ENCODE measurements at regions not wholly inside any gene's neighbourhood (a gene's known extent, or its start where the extent isn't known, plus 50 kb on each side); places are given as distances from the start of the nearest gene placed in this dataset.

GRCh38 chr2:22554453-22554852, 830.5 kb upstream of the KLHL29 start:
- Histone ChIP-seq H3K4me2 (ENCODE audit: low read length) (no peak overlapping the region), H3K9me3 (ENCODE audit: insufficient read depth, low read length) (no peaks in the 10 kb centered on the region)

DNA sequence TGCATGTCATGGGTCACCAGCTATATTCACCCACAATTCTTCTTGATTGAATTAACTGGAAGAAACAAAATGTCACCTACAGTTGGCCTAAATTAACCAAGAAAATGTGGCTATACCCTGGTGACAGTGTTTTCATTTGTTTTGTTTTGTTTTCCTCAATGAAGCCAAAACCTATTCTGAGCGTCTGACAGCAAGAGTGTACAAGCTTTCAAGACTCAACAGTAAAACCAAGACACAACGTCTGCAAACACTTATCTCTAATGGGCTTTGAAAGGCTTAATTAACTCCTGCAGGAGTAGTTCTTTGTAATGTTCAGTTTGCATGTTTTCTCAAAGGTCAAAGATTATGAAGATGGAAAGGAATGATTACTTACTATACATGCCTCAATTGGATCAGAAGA, 827.6 kb upstream of the KLHL29 start:
- no peaks in the 10 kb centered on the region for H4K20me1 ChIP-seq (ENCODE audit: insufficient read depth, low read length)

More at GRCh38 chr2:22554453-22554852, 830.5 kb upstream of the KLHL29 start:
- Histone ChIP-seq H3K79me2 (ENCODE audit: low read length) (no peaks in the 10 kb centered on the region), H4K20me1 (ENCODE audit: insufficient read depth, low read length) (no peaks in the 10 kb centered on the region), H3K4me3 (ENCODE audit: low read length) (no peak overlapping the region), H3K4me1 (ENCODE audit: low read length) (no peaks in the 10 kb centered on the region), H3K9ac (ENCODE audit: low read length) (no peak overlapping the region), H3K27me3 (ENCODE audit: low read depth, low read length) (no peaks in the 10 kb centered on the region), H3K27ac (ENCODE audit: low read length) (no peak overlapping the region), H3K36me3 (replicated peaks; ENCODE audit: low read depth, low read length) (no peaks in the 10 kb centered on the region), H2AFZ (ENCODE audit: low read depth, low read length) (no peak overlapping the region)
- TF ChIP-seq, protein P1, sequence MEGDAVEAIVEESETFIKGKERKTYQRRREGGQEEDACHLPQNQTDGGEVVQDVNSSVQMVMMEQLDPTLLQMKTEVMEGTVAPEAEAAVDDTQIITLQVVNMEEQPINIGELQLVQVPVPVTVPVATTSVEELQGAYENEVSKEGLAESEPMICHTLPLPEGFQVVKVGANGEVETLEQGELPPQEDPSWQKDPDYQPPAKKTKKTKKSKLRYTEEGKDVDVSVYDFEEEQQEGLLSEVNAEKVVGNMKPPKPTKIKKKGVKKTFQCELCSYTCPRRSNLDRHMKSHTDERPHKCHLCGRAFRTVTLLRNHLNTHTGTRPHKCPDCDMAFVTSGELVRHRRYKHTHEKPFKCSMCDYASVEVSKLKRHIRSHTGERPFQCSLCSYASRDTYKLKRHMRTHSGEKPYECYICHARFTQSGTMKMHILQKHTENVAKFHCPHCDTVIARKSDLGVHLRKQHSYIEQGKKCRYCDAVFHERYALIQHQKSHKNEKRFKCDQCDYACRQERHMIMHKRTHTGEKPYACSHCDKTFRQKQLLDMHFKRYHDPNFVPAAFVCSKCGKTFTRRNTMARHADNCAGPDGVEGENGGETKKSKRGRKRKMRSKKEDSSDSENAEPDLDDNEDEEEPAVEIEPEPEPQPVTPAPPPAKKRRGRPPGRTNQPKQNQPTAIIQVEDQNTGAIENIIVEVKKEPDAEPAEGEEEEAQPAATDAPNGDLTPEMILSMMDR (IDR thresholded peaks at IDR 0.05; ENCODE audit: low read depth, low read length): no peak
- no peak for TF ChIP-seq EZH2phosphoT487 (IDR thresholded peaks at IDR 0.05; ENCODE audit: low read depth)

GRCh38 chr2:22560021-22560420, 825.0 kb upstream of the KLHL29 start:
- H3K27me3 ChIP-seq (ENCODE audit: low read depth, low read length): no peaks in the 10 kb centered on the region
- no peaks in the 10 kb centered on the region for H3K4me1 ChIP-seq (ENCODE audit: low read length)
- no peak overlapping the region for H2AFZ ChIP-seq (ENCODE audit: low read depth, low read length)
- H3K36me3 ChIP-seq (replicated peaks; ENCODE audit: low read depth, low read length): no peaks in the 10 kb centered on the region
- H3K27ac ChIP-seq (ENCODE audit: low read length): no peak overlapping the region
- TF ChIP-seq, protein P1 (IDR thresholded peaks at IDR 0.05; ENCODE audit: low read depth, low read length): no peak
- TF ChIP-seq EZH2phosphoT487 (IDR thresholded peaks at IDR 0.05; ENCODE audit: low read depth): no peak
- H3K9me3 ChIP-seq (ENCODE audit: insufficient read depth, low read length): no peaks in the 10 kb centered on the region
- H3K79me2 ChIP-seq (ENCODE audit: low read length): no peaks in the 10 kb centered on the region
- H3K4me3 ChIP-seq (ENCODE audit: low read length): no peak overlapping the region
- no peaks in the 10 kb centered on the region for H4K20me1 ChIP-seq (ENCODE audit: insufficient read depth, low read length)
- H3K9ac ChIP-seq (ENCODE audit: low read length): no peak overlapping the region
- no peak overlapping the region for H3K4me2 ChIP-seq (ENCODE audit: low read length)

More for the DNA sequence above, 827.6 kb upstream of the KLHL29 start:
- TF ChIP-seq, protein P1 (IDR thresholded peaks at IDR 0.05; ENCODE audit: low read depth, low read length): no peak
- TF ChIP-seq EZH2phosphoT487 (IDR thresholded peaks at IDR 0.05; ENCODE audit: low read depth): no peak
- Histone ChIP-seq H3K4me1 (ENCODE audit: low read length) (no peaks in the 10 kb centered on the region), H3K9ac (ENCODE audit: low read length) (no peak overlapping the region), H3K27ac (ENCODE audit: low read length) (no peak overlapping the region), H3K4me2 (ENCODE audit: low read length) (no peak overlapping the region), H2AFZ (ENCODE audit: low read depth, low read length) (no peak overlapping the region), H3K9me3 (ENCODE audit: insufficient read depth, low read length) (no peaks in the 10 kb centered on the region), H3K79me2 (ENCODE audit: low read length) (no peaks in the 10 kb centered on the region), H3K36me3 (replicated peaks; ENCODE audit: low read depth, low read length) (no peaks in the 10 kb centered on the region), H3K4me3 (ENCODE audit: low read length) (no peak overlapping the region), H3K27me3 (ENCODE audit: low read depth, low read length) (no peaks in the 10 kb centered on the region)

- TF ChIP-seq, protein P1 (IDR thresholded peaks at IDR 0.05; ENCODE audit: low read depth, low read length): no peak
- no peak for TF ChIP-seq EZH2phosphoT487 (IDR thresholded peaks at IDR 0.05; ENCODE audit: low read depth)
- H4K20me1 ChIP-seq (ENCODE audit: insufficient read depth, low read length): no peaks in the 10 kb centered on the region
- no peak overlapping the region for H3K4me2 ChIP-seq (ENCODE audit: low read length)
- no peaks in the 10 kb centered on the region for H3K79me2 ChIP-seq (ENCODE audit: low read length)
- no peaks in the 10 kb centered on the region for H3K4me1 ChIP-seq (ENCODE audit: low read length)
- no peak overlapping the region for H3K4me3 ChIP-seq (ENCODE audit: low read length)
- peaks cover 2% of the 10 kb centered on the region; the same call in 1 of the 2 replicates for H3K9me3 ChIP-seq (ENCODE audit: insufficient read depth, low read length)
- H3K36me3 ChIP-seq (replicated peaks; ENCODE audit: low read depth, low read length): no peaks in the 10 kb centered on the region
- no peak overlapping the region for H3K9ac ChIP-seq (ENCODE audit: low read length)
- no peak overlapping the region for H3K27ac ChIP-seq (ENCODE audit: low read length)
- no peak overlapping the region for H2AFZ ChIP-seq (ENCODE audit: low read depth, low read length)
- no peaks in the 10 kb centered on the region for H3K27me3 ChIP-seq (ENCODE audit: low read depth, low read length)
These were observed 805.6 kb upstream of the KLHL29 start for GRCh38 chr2:22579341-22579740.
